HG02938 (cell line): ENCODE measurements at regions not wholly inside any gene's neighbourhood (a gene's known extent, or its start where the extent isn't known, plus 50 kb on each side); places are given as distances from the start of the nearest gene placed in this dataset.
"Not testable (repeated sequence)": the region's sequence is repeated elsewhere in the genome, so short reads cannot be mapped to it uniquely, and the experiment has no call there.

Source experiments
- ATAC-seq: cut with Tn5 transposase; IDR thresholded peaks from one replicate; pipeline ENCODE4 v1.9.1; 2021; ENCODE audit warnings: mild to moderate bottlenecking, moderate library complexity; ENCODE audit not compliant: unreplicated experiment

DNA sequence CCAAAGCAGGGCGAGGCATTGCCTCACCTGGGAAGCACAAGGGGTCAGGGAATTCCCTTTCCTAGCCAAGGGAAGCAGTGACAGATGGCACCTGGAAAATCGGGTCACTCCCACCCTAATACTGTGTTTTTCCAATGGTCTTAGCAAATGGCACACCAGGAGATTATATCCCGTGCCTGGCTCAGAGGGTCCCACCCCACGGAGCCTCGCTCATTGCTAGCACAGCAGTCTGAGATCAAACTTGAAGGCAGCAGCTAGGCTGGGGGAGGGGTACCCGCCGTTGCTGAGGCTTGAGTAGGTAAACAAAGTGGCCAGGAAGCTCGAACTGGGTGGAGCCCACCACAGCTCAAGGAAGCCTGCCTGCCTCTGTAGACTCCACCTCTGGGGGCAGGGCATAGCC is 664.6 kb downstream of the NUP35 start:
- ATAC-seq: not testable (repeated sequence)

GRCh38 chr2:183792165-183792924 is 668.1 kb downstream of the NUP35 start:
- not testable (repeated sequence) for ATAC-seq

DNA sequence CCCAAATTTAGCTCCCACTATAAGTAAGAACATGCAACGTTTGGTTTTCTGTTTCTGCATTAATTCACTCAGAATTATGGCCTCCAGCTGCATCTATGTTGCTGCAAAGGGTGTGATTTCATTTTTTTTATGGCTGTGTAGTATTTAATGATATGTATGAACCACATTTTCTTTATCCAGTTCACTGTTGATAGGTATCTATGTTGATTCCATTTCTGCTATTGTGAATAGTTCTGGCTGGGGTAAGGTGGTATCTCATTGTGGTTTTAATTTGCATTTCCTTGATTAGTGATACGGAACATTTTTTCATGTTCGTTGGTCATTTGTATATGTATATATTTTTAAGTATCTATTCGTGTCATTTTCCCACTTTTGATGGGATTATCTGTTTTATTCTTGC is 674.3 kb downstream of the NUP35 start:
- ATAC-seq: no peak

DNA sequence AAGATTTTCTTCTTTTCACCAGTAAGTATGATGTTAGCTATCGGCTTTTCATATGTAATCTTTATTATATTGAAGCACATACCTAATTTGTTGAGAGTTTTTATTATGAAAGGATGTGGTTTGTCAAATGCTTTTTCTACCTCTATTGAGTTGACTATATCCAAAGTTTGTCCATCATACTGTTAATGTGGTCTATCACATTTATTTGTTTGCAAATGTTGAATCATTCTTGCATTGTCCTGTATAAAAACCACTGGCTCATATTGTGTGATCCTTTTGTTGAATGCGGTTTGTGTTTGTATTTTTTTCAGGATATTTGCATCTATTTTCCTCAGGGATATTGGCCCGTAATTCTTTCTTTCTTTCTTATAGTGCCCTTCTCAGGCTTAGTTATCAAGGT is 675.5 kb downstream of the NUP35 start:
- no peak for ATAC-seq

DNA sequence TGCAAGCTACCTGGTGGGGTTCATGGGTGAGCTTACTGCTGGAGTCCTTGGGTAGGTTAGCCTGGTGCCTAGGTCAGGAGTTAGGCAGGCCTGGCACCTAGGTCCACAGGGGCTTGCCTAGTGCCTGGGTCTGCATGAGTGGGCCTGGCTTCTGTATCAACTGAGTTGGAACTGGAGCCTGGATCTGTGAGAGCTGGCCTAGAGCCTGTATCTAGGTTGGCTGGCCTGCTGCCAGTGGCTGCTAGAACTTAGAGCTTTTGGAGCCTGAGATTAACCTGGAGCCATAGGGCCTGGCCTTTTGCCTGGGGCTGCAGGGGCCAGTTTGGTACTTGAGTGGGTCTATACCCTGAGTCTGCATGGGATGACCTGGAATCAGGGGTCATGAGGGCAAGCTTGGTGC is 679.4 kb downstream of the NUP35 start:
- no peak for ATAC-seq

- ATAC-seq: no peak
Observed at GRCh38 chr2:183807870-183808269, 683.6 kb downstream of the NUP35 start.

GRCh38 chr2:183809404-183809803 is 685.2 kb downstream of the NUP35 start:
- no peak for ATAC-seq

GRCh38 chr2:183811281-183811680 is 687.0 kb downstream of the NUP35 start:
- no peak for ATAC-seq

DNA sequence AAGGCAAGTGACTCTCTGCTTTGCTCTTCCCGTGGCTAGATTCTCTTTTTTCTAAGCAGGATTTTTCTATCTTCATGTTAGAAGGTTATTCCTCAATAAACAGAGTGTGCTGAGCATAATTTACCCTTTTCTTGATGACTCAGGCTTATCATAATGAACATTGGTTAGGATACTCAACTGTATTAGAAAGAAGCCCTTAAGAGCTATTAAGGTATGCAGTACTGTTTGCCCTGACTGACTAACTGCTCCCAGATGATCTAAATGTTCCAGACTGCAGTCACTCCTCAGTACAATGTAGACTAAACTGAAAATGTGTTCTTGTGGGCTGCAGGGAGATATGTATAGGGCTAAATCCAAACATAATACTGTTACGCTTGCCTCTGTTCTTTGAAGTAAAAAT is 687.8 kb downstream of the NUP35 start:
- no peak for ATAC-seq

DNA sequence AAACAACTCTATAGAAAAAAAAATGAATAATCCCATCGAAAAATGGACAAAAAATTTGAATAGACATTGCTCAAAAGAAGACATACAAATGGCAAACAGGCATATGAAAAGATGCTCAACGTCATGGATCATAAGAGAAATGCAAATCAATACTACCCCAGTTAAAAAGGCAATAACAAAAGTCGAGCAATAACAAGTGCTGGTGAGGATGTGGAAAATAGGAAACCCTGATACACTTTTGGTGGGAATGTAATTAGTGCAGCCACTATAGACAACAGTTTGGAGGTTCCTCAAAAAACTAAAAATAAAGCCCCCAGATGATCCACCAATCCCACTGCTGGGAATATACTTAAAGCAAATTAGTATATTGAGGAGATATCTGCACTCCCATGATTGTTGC is 701.5 kb downstream of the NUP35 start:
- no peak for ATAC-seq

GRCh38 chr2:183829931-183830330 is 705.7 kb downstream of the NUP35 start:
- ATAC-seq: no peak

GRCh38 chr2:183837157-183837556 is 712.9 kb downstream of the NUP35 start:
- no peak for ATAC-seq

GRCh38 chr2:183838295-183838694 is 714.1 kb downstream of the NUP35 start:
- no peak for ATAC-seq

- ATAC-seq: no peak
Observed at GRCh38 chr2:183840061-183840584, 715.9 kb downstream of the NUP35 start.

GRCh38 chr2:183849826-183850225 is 725.6 kb downstream of the NUP35 start:
- not testable (repeated sequence) for ATAC-seq

- ATAC-seq: no peak
Observed at GRCh38 chr2:183859129-183859528, 734.9 kb downstream of the NUP35 start.

DNA sequence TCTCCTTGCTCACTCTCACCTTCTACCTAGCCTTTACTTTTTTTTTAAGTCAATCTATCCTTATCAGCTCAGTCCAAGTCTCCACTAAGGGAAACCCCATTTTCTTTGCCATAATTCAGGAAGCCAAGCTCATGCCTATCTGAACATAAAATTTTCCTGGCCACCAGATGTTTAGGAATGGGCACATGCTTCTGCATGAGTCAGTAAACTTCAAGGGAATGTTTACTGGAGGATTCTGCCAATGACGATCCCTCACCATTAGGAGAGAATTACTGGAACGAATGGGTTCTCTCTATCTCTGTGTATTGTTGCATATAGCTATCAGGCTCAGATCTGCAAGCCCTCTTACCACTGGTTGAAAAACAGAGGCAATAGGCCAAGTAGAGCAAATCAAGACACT is 731.7 kb upstream of the ZNF804A start:
- ATAC-seq: no peak

- no peak for ATAC-seq
Observed at GRCh38 chr2:183867206-183867605, 731.1 kb upstream of the ZNF804A start.

DNA sequence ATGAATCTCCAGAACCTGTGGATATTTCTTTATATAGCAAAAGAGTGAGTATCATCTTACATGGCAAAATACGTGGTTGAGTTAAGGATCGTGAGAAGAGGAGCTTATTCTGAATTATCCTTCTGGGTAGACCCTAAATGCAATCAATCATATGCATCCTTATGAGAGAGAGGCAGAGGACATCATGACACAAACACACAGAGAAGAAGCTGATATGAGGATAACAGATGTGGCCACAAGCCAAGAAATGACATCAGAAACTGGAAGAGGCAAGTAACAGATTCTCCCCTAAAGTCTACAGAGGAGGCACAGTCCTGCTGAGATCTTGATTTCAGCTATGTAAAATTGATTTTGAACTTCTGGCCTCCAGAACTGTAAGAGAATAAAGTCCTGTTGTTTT is 730.2 kb upstream of the ZNF804A start:
- no peak for ATAC-seq

GRCh38 chr2:183868707-183869106 is 729.6 kb upstream of the ZNF804A start:
- ATAC-seq: peak; percentile 51

- ATAC-seq: no peak
Observed at GRCh38 chr2:183872131-183872530, 726.2 kb upstream of the ZNF804A start.

DNA sequence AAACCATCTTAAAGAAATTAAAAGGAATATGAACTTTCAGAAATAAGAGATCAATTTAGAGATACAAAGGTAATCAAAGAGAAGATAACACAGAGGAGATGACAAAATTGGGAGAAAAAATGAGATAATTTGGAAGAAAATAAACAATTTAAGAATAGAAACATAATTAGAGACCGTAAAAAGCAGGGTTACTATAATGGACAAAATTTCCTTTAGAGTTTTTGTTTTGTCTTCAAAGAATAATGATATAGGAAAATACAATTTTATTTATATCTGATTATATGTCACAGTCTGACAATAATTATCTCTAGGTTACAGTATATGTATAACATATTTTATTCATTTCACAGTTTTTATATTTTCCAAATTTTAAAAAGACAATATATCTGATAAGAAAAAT is 716.4 kb upstream of the ZNF804A start:
- ATAC-seq: no peak
